ENCODE measurements at regions not wholly inside any gene's neighbourhood (a gene's known extent, or its start where the extent isn't known, plus 50 kb on each side); places are given as distances from the start of the nearest gene placed in this dataset.

- no peaks in the 10 kb centered on the region for H3K4me1 ChIP-seq (replicated peaks)
- no peak for DNase-seq (ENCODE audit: low spot score)
- H3K9me3 ChIP-seq, result no peaks in the 10 kb centered on the region
- no peak overlapping the region for H3K4me3 ChIP-seq
- TF ChIP-seq, protein P1, sequence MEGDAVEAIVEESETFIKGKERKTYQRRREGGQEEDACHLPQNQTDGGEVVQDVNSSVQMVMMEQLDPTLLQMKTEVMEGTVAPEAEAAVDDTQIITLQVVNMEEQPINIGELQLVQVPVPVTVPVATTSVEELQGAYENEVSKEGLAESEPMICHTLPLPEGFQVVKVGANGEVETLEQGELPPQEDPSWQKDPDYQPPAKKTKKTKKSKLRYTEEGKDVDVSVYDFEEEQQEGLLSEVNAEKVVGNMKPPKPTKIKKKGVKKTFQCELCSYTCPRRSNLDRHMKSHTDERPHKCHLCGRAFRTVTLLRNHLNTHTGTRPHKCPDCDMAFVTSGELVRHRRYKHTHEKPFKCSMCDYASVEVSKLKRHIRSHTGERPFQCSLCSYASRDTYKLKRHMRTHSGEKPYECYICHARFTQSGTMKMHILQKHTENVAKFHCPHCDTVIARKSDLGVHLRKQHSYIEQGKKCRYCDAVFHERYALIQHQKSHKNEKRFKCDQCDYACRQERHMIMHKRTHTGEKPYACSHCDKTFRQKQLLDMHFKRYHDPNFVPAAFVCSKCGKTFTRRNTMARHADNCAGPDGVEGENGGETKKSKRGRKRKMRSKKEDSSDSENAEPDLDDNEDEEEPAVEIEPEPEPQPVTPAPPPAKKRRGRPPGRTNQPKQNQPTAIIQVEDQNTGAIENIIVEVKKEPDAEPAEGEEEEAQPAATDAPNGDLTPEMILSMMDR (IDR thresholded peaks at IDR 0.05), result no peak
- TF ChIP-seq POLR2A (IDR thresholded peaks at IDR 0.05) (no peak), POLR2AphosphoS5 (IDR thresholded peaks at IDR 0.05) (no peak)
- H3K27ac ChIP-seq, result no peak overlapping the region
- intact Hi-C loops (cut with DNase I), result no loop called here
- no peaks in the 10 kb centered on the region for H3K27me3 ChIP-seq (replicated peaks; ENCODE audit: insufficient read depth)
- no peaks in the 10 kb centered on the region for H3K36me3 ChIP-seq
These were observed 252.2 kb upstream of the CDH7 start for GRCh38 chr18:65498605-65499004.

- Histone ChIP-seq H3K36me3 (no peaks in the 10 kb centered on the region), H3K4me3 (no peak overlapping the region), H3K27ac (no peak overlapping the region), H3K27me3 (replicated peaks; ENCODE audit: insufficient read depth) (no peaks in the 10 kb centered on the region), H3K9me3 (no peaks in the 10 kb centered on the region), H3K4me1 (replicated peaks) (no peaks in the 10 kb centered on the region)
- intact Hi-C loops (cut with DNase I), result no loop called here
- TF ChIP-seq POLR2A (IDR thresholded peaks at IDR 0.05) (no peak), POLR2AphosphoS5 (IDR thresholded peaks at IDR 0.05) (peak; percentile 32)
- 21% methylated on average over 2 of the region's 2 CpGs for WGBS
- DNase-seq (ENCODE audit: low spot score), result no peak
These were observed 263.2 kb upstream of the CDH7 start for GRCh38 chr18:65487569-65487968.

DNA sequence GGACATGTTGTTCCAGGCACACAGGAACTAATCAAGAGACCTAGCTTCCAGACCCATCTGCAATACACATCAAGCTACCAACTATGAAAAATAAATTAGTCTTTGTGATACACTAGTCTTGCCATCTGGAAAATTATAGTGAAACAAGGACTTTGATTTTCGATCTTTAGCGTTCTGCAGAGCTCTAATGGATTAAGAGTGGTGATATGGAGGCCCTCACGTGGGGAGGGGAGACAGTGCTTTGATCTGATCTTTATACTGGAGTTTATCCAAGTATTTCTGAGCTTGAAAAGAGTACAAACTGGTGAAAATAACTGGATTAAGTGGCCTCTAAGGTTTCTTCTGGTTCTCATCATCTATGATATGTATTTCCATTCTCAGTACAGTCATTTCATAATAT, 273.4 kb upstream of the CDH7 start:
- intact Hi-C loops (cut with DNase I), result no loop called here
- no peak overlapping the region for H3K27ac ChIP-seq
- H3K4me1 ChIP-seq (replicated peaks), result no peaks in the 10 kb centered on the region
- no peak for DNase-seq (ENCODE audit: low spot score)
- WGBS, result 69% methylated on average over 3 of the region's 3 CpGs
- no peaks in the 10 kb centered on the region for H3K9me3 ChIP-seq
- no peaks in the 10 kb centered on the region for H3K36me3 ChIP-seq
- H3K27me3 ChIP-seq (replicated peaks; ENCODE audit: insufficient read depth), result no peaks in the 10 kb centered on the region
- no peak overlapping the region for H3K4me3 ChIP-seq
- TF ChIP-seq POLR2A (IDR thresholded peaks at IDR 0.05), result no peak
- TF ChIP-seq, protein P1 (IDR thresholded peaks at IDR 0.05), result no peak
- no peak for TF ChIP-seq POLR2AphosphoS5 (IDR thresholded peaks at IDR 0.05)

DNA sequence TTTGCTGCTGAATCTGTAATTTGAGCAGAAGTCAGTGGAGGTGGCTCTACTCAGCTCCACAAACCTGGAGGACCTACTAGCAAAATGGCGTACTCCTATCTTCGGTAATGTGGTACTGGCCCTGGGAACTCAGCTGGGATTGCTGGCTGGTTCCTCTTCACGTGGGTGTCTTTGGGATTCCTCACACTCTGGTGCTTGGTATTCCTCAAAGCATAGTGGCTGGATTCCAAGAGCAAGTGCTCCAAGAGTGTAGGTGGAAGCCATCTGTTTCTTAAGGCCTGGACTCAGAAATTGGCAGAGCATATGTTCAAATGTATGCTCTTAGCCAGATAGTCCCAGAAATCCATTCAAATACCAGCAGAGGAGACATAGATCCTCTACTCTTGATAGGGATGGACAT, 281.9 kb upstream of the CDH7 start:
- H3K4me3 ChIP-seq, result no peak overlapping the region
- H3K27me3 ChIP-seq (replicated peaks; ENCODE audit: insufficient read depth), result no peaks in the 10 kb centered on the region
- intact Hi-C loops (cut with DNase I), result no loop called here
- TF ChIP-seq POLR2AphosphoS5 (IDR thresholded peaks at IDR 0.05), result no peak
- no peak for TF ChIP-seq POLR2A (IDR thresholded peaks at IDR 0.05)
- TF ChIP-seq, protein P1 (IDR thresholded peaks at IDR 0.05), result no peak
- no peaks in the 10 kb centered on the region for H3K4me1 ChIP-seq (replicated peaks)
- 91% methylated on average over 3 of the region's 3 CpGs for WGBS
- no peak for DNase-seq (ENCODE audit: low spot score)
- no peaks in the 10 kb centered on the region for H3K36me3 ChIP-seq
- H3K9me3 ChIP-seq, result no peaks in the 10 kb centered on the region
- H3K27ac ChIP-seq, result no peak overlapping the region

DNA sequence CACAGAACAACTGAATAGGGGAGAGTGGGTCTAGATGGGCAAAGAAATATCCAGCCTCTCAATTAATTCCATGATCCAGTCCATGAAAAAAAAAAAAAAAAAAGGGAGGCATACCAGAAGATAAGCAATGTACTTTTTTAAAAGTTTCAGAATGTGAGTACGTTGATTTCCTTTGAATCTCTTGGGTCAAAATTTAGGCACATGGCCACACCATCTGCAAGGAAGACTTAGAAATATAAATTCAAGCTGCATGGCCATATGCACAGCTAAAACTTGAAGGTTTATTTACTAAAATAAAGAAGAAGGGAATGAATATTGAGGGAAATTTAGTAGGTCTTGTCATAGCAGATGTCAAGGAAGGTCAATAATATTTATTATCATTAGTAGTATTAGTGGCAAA, 286.5 kb upstream of the CDH7 start:
- WGBS, result 70% methylated on average over 1 of the region's 1 CpG
- no peaks in the 10 kb centered on the region for H3K4me1 ChIP-seq (replicated peaks)
- TF ChIP-seq, protein P1 (IDR thresholded peaks at IDR 0.05), result no peak
- TF ChIP-seq POLR2A (IDR thresholded peaks at IDR 0.05) (no peak), POLR2AphosphoS5 (IDR thresholded peaks at IDR 0.05) (no peak)
- no peak overlapping the region for H3K4me3 ChIP-seq
- intact Hi-C loops (cut with DNase I), result no loop called here
- no peaks in the 10 kb centered on the region for H3K27me3 ChIP-seq (replicated peaks; ENCODE audit: insufficient read depth)
- no peaks in the 10 kb centered on the region for H3K36me3 ChIP-seq
- H3K9me3 ChIP-seq, result no peaks in the 10 kb centered on the region
- no peak overlapping the region for H3K27ac ChIP-seq
- DNase-seq (ENCODE audit: low spot score), result no peak
